Lung (tissue), 11 donors: ENCODE measurements at regions not wholly inside any gene's neighbourhood (a gene's known extent, or its start where the extent isn't known, plus 50 kb on each side); places are given as distances from the start of the nearest gene placed in this dataset.

Experiments used
- ATAC-seq: fragments of 200-7000 bp; cut with Tn5 transposase; one replicate; pipeline ENCODE4 v1.9.1; 2020; ENCODE audit warnings: moderate number of reproducible peaks; ENCODE audit not compliant: insufficient read depth, low FRiP score
- DNase-seq, 3 donors: peaks; one replicate each; pipeline ENCODE4 v3.0.0-alpha.2; 2013 to 2017
- H3K27ac ChIP-seq, 2 donors: one replicate each; pipeline ENCODE4 v1.5.1; 2013; ENCODE audit warnings: mild to moderate bottlenecking in 2 of 2, moderate library complexity in 2 of 2, control low read depth in 1 of 2, inconsistent platforms in 1 of 2, low read depth in 1 of 2, low read length in 1 of 2
- H3K27me3 ChIP-seq, 3 donors: one replicate each; pipeline ENCODE4 v1.5.1; 2013; ENCODE audit warnings: low read length in 2 of 3; ENCODE audit not compliant: control insufficient read depth in 3 of 3, insufficient read depth in 3 of 3
- H3K36me3 ChIP-seq, 4 donors: one replicate each; pipeline ENCODE4 v1.5.1; 2013; ENCODE audit warnings: low read length in 4 of 4, mild to moderate bottlenecking in 1 of 4, moderate library complexity in 1 of 4; ENCODE audit not compliant: control insufficient read depth in 4 of 4, insufficient read depth in 4 of 4
- H3K4me1 ChIP-seq, 5 donors: one replicate each; pipeline ENCODE4 v1.5.1; 2013; ENCODE audit warnings: low read length in 5 of 5, mild to moderate bottlenecking in 2 of 5, moderate library complexity in 1 of 5; ENCODE audit not compliant: control insufficient read depth in 5 of 5, insufficient read depth in 5 of 5
- H3K4me3 ChIP-seq: one replicate; pipeline ENCODE4 v1.5.1; 2013; ENCODE audit warnings: mild to moderate bottlenecking, control low read depth, moderate library complexity
- H3K9ac ChIP-seq, 2 donors: one replicate each; pipeline ENCODE4 v1.5.1; 2013; ENCODE audit warnings: low read length in 2 of 2, control low read depth in 1 of 2; ENCODE audit not compliant: insufficient read depth in 1 of 2
- H3K9me3 ChIP-seq, 4 donors: one replicate each; pipeline ENCODE4 v1.5.1; 2013; ENCODE audit warnings: low read length in 3 of 4, mild to moderate bottlenecking in 1 of 4, moderate library complexity in 1 of 4; ENCODE audit not compliant: control insufficient read depth in 4 of 4, insufficient read depth in 3 of 4
- WGBS, 2 donors: extraction: QIAGEN DNeasy Blood & Tissue Kit; methylation state at CpG; one replicate each; pipeline ENCODE4 v1.1.7; 2013; 5-methylcytosine and 5-hydroxymethylcytosine counted together
- TF ChIP-seq, protein P1 (sequence below): IDR thresholded peaks from 2 replicates; pipeline ENCODE4 v1.5.1; 2012; ENCODE audit warnings: mild to moderate bottlenecking; ENCODE audit errors: control extremely low read depth, extremely low read depth
- donor health status: control.
- donor health status: control.
- donor health status: Bipolar disorder and iron deficiency.
- donor health status: healthy.
- donor health status: DM: yes; HTN: yes; CAD: no.

DNA sequence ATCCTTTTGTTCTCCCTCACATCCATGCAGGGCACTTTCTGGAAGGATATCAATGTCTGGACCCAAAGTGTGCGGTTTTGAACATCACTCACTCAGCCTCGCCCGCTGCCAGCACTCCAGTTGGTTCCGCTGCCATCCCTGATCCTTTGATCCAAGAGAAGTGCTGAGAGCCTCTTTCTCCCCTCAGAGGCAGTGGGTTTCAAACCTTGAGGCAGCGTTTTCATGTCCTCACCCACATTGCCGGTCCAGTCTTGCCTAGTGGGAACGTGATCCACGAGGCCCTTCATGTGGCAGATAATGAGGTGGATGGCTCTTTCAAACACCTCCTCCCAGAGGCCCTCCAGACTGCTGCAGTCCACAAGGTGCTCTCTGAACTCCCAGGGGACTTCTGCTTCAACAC lies 122.2 kb downstream of the ACTL8 start:
- Histone ChIP-seq H3K27ac (no peak overlapping the region), H3K4me3 (no peak overlapping the region), H3K36me3 (no peaks in the 10 kb centered on the region), H3K4me1 (peaks cover 0 to 9% (median 0%) of the 10 kb centered on the region in 5 donors), H3K9ac (no peak overlapping the region), H3K9me3 (peaks cover 0 to 4% (median 0%) of the 10 kb centered on the region in 4 donors), H3K27me3 (peaks cover 0 to 5% (median 0%) of the 10 kb centered on the region in 3 donors)
- WGBS, 2 donors: 76 to 87% methylated on average over 8 of the region's 8 CpGs
- TF ChIP-seq, protein P1, sequence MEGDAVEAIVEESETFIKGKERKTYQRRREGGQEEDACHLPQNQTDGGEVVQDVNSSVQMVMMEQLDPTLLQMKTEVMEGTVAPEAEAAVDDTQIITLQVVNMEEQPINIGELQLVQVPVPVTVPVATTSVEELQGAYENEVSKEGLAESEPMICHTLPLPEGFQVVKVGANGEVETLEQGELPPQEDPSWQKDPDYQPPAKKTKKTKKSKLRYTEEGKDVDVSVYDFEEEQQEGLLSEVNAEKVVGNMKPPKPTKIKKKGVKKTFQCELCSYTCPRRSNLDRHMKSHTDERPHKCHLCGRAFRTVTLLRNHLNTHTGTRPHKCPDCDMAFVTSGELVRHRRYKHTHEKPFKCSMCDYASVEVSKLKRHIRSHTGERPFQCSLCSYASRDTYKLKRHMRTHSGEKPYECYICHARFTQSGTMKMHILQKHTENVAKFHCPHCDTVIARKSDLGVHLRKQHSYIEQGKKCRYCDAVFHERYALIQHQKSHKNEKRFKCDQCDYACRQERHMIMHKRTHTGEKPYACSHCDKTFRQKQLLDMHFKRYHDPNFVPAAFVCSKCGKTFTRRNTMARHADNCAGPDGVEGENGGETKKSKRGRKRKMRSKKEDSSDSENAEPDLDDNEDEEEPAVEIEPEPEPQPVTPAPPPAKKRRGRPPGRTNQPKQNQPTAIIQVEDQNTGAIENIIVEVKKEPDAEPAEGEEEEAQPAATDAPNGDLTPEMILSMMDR: no peak
- ATAC-seq (no peak), DNase-seq (no peak)

DNA sequence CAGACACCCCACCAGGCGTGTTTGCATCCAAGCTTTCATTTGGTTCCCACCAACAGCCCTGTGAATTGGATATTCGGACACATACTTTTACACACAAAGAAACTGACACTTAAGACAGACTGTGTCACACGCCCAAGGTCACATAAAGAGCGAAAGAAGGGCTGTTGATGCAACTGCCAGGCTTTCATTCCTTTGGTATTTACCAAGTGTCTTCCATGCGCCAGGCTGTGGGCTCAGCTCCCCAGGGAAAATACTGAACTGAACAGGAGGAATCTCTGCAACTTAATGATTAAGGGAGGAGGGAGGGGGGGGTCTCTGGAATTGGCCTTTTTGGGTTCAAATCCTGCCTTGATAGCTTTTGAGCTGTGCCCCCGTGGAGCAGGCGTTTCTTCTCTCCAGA lies 122.8 kb downstream of the ACTL8 start:
- Histone ChIP-seq H3K9me3 (peaks cover 0 to 4% (median 0%) of the 10 kb centered on the region in 4 donors), H3K27ac (no peak overlapping the region), H3K4me3 (no peak overlapping the region), H3K9ac (no peak overlapping the region), H3K36me3 (no peaks in the 10 kb centered on the region), H3K4me1 (peaks cover 0 to 9% (median 0%) of the 10 kb centered on the region in 5 donors), H3K27me3 (peaks cover 0 to 5% (median 0%) of the 10 kb centered on the region in 3 donors)
- TF ChIP-seq, protein P1: no peak
- WGBS, 2 donors: 71 to 81% methylated on average over 7 of the region's 7 CpGs
- ATAC-seq (no peak), DNase-seq (no peak)

DNA sequence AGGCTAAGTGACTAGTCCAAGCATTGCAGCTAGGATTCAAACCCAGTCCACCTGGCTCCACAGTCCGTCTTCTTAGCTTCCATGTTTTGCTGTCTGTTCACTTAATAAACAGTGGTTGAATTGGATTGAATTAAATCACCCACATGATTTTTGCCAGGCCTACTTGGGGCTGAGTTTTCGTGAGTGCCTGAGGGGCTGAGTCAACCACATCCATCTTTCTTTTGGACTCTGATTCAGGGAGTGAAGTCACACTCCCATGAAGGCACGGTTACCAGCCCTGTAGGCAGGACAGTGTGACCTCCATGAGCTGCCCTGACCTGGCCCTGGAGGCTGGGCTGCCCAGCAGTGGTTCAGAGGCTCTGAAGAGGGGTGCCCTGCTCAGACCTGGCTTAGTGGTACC lies 123.7 kb downstream of the ACTL8 start:
- peaks cover 0 to 9% (median 0%) of the 10 kb centered on the region in 5 donors for H3K4me1 ChIP-seq
- ATAC-seq (no peak), DNase-seq (no peak)
- H3K27me3 ChIP-seq: peaks cover 0 to 6% (median 0%) of the 10 kb centered on the region in 3 donors
- H3K9ac ChIP-seq: no peak overlapping the region
- TF ChIP-seq, protein P1: no peak
- no peak overlapping the region for H3K4me3 ChIP-seq
- WGBS, 2 donors: 58 to 66% methylated on average over 3 of the region's 3 CpGs
- no peaks in the 10 kb centered on the region for H3K36me3 ChIP-seq
- peak overlapping the region in 1 of 2 donors; percentile 46 for H3K27ac ChIP-seq
- H3K9me3 ChIP-seq: peaks cover 0 to 4% (median 0%) of the 10 kb centered on the region in 4 donors

DNA sequence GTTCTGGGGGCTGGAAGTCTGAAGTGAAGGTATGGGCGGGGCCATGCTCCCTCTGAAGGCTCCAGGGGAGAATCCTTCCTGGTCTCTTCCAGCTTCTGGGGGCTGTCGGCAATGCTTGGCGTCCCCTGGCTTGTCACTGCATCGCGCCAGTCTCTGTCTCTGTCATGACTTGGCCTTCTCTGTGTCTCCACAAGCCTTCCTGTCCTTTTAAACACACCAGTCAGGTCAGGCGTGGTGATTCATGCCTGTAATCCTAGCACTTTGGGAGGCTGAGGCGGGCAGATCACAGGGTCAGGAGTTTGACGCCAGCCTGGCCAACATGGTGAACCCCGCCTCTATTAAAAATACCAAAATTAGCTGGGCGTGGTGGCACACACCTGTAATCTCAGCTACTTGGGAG lies 125.3 kb downstream of the ACTL8 start:
- no peak for ATAC-seq
- peaks cover 0 to 7% (median 0%) of the 10 kb centered on the region in 4 donors for H3K9me3 ChIP-seq
- TF ChIP-seq, protein P1: no peak
- H3K4me1 ChIP-seq: no peaks in the 10 kb centered on the region
- H3K9ac ChIP-seq: no peak overlapping the region
- H3K4me3 ChIP-seq: no peak overlapping the region
- no peak for DNase-seq
- H3K27me3 ChIP-seq: peaks cover 0 to 8% (median 0%) of the 10 kb centered on the region in 3 donors
- H3K36me3 ChIP-seq: no peaks in the 10 kb centered on the region
- no peak overlapping the region for H3K27ac ChIP-seq
- 80 to 81% methylated on average over 10 of the region's 10 CpGs for whole genome bisulfite sequencing, 2 donors
